Hematopoietic multipotent progenitor cell treated with erythropoietin and hydrocortisone succinate and interleukin-3 and kit ligand, for 6 days (in vitro differentiated cells): ENCODE measurements at regions not wholly inside any gene's neighbourhood (a gene's known extent, or its start where the extent isn't known, plus 50 kb on each side); places are given as distances from the start of the nearest gene placed in this dataset.
A peak's percentile ranks its signal among the peaks of the same experiment; 100 is the strongest.
"Not testable (repeated sequence)": the region's sequence is repeated elsewhere in the genome, so short reads cannot be mapped to it uniquely, and the experiment has no call there.

Source experiments
- DNase-seq: peaks from one replicate; pipeline ENCODE4 v3.0.0-alpha.2; 2015

- no peak for DNase-seq
Measured at GRCh38 chr5:106277540-106278096, 1393.1 kb downstream of the EFNA5 start.

GRCh38 chr5:106269252-106269843 lies 1401.4 kb downstream of the EFNA5 start:
- DNase-seq, result peak; percentile 9

GRCh38 chr5:106267256-106267655 lies 1403.5 kb downstream of the EFNA5 start:
- no peak for DNase-seq

- DNase-seq, result no peak
Measured at GRCh38 chr5:106262395-106262794, 1408.3 kb downstream of the EFNA5 start.

- not testable (repeated sequence) for DNase-seq
Measured at GRCh38 chr5:106259431-106260090, 1411.2 kb downstream of the EFNA5 start.

- no peak for DNase-seq
Measured at GRCh38 chr5:106258591-106259125, 1412.1 kb downstream of the EFNA5 start.

- DNase-seq, result no peak
Measured at GRCh38 chr5:106254784-106255183, 1416.0 kb downstream of the EFNA5 start.

- not testable (repeated sequence) for DNase-seq
Measured at GRCh38 chr5:106246044-106246745, 1424.5 kb downstream of the EFNA5 start.

- no peak for DNase-seq
Measured at GRCh38 chr5:106241409-106241808, 1429.3 kb downstream of the EFNA5 start.

- no peak for DNase-seq
Measured at GRCh38 chr5:106205916-106206571, 1464.7 kb downstream of the EFNA5 start.

GRCh38 chr5:106202035-106202434 lies 1468.7 kb downstream of the EFNA5 start:
- DNase-seq, result no peak

GRCh38 chr5:106200971-106201370 lies 1469.8 kb downstream of the EFNA5 start:
- DNase-seq, result no peak

- DNase-seq, result no peak
Measured at GRCh38 chr5:106195679-106196474, 1474.9 kb downstream of the EFNA5 start.

GRCh38 chr5:106189121-106189809 lies 1481.5 kb downstream of the EFNA5 start:
- no peak for DNase-seq

GRCh38 chr5:106185661-106186081 lies 1485.1 kb downstream of the EFNA5 start:
- no peak for DNase-seq

- no peak for DNase-seq
Measured at GRCh38 chr5:106174903-106175302, 1495.8 kb downstream of the EFNA5 start.

- no peak for DNase-seq
Measured at GRCh38 chr5:106172681-106173532, 1497.8 kb downstream of the EFNA5 start.

GRCh38 chr5:106171708-106172107 lies 1499.0 kb downstream of the EFNA5 start:
- DNase-seq, result no peak

- no peak for DNase-seq
Measured at GRCh38 chr5:106171132-106171531, 1499.6 kb downstream of the EFNA5 start.

GRCh38 chr5:106167766-106168165 lies 1503.0 kb downstream of the EFNA5 start:
- no peak for DNase-seq

GRCh38 chr5:106163233-106163632 lies 1507.5 kb downstream of the EFNA5 start:
- DNase-seq, result no peak
